OCI-LY1 (cell line): ENCODE measurements at regions not wholly inside any gene's neighbourhood (a gene's known extent, or its start where the extent isn't known, plus 50 kb on each side); places are given as distances from the start of the nearest gene placed in this dataset.

Experiments used
- H2AFZ ChIP-seq: fragments of 200-600 bp; sonication (generic), shearing (Covaris generic); 2 replicates; pipeline ENCODE4 v1.6.0; 2014; ENCODE audit warnings: antibody characterized with exemption, mild to moderate bottlenecking, low read length
- H3F3A ChIP-seq: fragments of 200-600 bp; sonication (generic), shearing (Covaris generic); 2 replicates; pipeline ENCODE4 v1.6.0; 2014; ENCODE audit warnings: mild to moderate bottlenecking, antibody characterized with exemption, low read length, moderate library complexity; ENCODE audit not compliant: insufficient read depth
- H3K27ac ChIP-seq: fragments of 200-600 bp; sonication (generic); 2 replicates; pipeline ENCODE4 v1.5.1; 2014; ENCODE audit warnings: low read length, mixed run types, mild to moderate bottlenecking, low read depth; ENCODE audit not compliant: poor library complexity, severe bottlenecking
- H3K27me3 ChIP-seq: fragments of 200-600 bp; sonication (generic); 2 replicates; pipeline ENCODE4 v1.6.0; 2014; ENCODE audit warnings: antibody characterized with exemption, mild to moderate bottlenecking, low read length, moderate library complexity; ENCODE audit not compliant: insufficient read depth
- H3K36me3 ChIP-seq: fragments of 200-600 bp; sonication (generic); 2 replicates; pipeline ENCODE4 v1.6.1; 2014; ENCODE audit warnings: mild to moderate bottlenecking, antibody characterized with exemption, low read length, moderate library complexity, mixed read lengths; ENCODE audit not compliant: insufficient read depth
- H3K4me1 ChIP-seq: fragments of 200-600 bp; sonication (generic); 2 replicates; pipeline ENCODE4 v1.5.1; 2014; ENCODE audit warnings: mild to moderate bottlenecking, low read length, moderate library complexity; ENCODE audit not compliant: insufficient read depth, severe bottlenecking
- H3K4me2 ChIP-seq: fragments of 200-600 bp; sonication (generic), shearing (Covaris generic); 2 replicates; pipeline ENCODE4 v1.6.1; 2014; ENCODE audit warnings: low read length
- H3K4me3 ChIP-seq: fragments of 200-600 bp; sonication (generic); 2 replicates; pipeline ENCODE4 v1.5.1; 2014; ENCODE audit warnings: low read length, low read depth, mild to moderate bottlenecking, mixed read lengths; ENCODE audit not compliant: poor library complexity, severe bottlenecking
- H3K79me2 ChIP-seq: fragments of 200-600 bp; shearing (Covaris generic); 2 replicates; pipeline ENCODE4 v1.6.1; 2016; ENCODE audit warnings: mixed run types, low read length, mixed read lengths; ENCODE audit not compliant: insufficient read depth
- H3K9ac ChIP-seq: fragments of 200-600 bp; sonication (generic), shearing (Covaris generic); 2 replicates; pipeline ENCODE4 v1.6.1; 2014; ENCODE audit warnings: mild to moderate bottlenecking, low read length, mixed read lengths
- H3K9me2 ChIP-seq: fragments of 200-600 bp; sonication (generic), shearing (Covaris generic); 2 replicates; pipeline ENCODE4 v1.6.1; 2014; ENCODE audit warnings: low read depth, mild to moderate bottlenecking, low read length, mixed read lengths
- H3K9me3 ChIP-seq: fragments of 200-600 bp; shearing (Covaris generic); 2 replicates; pipeline ENCODE4 v1.6.1; 2014; ENCODE audit warnings: low read length, mixed read lengths
- H4K20me1 ChIP-seq: fragments of 200-600 bp; sonication (generic), shearing (Covaris generic); 2 replicates; pipeline ENCODE4 v1.6.0; 2016; ENCODE audit warnings: mild to moderate bottlenecking, low read length; ENCODE audit not compliant: insufficient read depth
- EZH2 ChIP-seq: fragments of 200-600 bp; sonication (generic), shearing (Covaris generic); IDR thresholded peaks from 2 replicates; pipeline ENCODE4 v1.8.0; 2017; ENCODE audit warnings: borderline replicate concordance, mixed run types, mild to moderate bottlenecking, antibody characterized with exemption, low read length, moderate library complexity, mixed read lengths
- TF ChIP-seq, protein P1 (sequence below): fragments of 200-600 bp; sonication (generic), shearing (Covaris generic); IDR thresholded peaks from 2 replicates; pipeline ENCODE4 v1.5.1; 2017; ENCODE audit warnings: mild to moderate bottlenecking, antibody characterized with exemption, low read length, moderate library complexity, mixed read lengths

DNA sequence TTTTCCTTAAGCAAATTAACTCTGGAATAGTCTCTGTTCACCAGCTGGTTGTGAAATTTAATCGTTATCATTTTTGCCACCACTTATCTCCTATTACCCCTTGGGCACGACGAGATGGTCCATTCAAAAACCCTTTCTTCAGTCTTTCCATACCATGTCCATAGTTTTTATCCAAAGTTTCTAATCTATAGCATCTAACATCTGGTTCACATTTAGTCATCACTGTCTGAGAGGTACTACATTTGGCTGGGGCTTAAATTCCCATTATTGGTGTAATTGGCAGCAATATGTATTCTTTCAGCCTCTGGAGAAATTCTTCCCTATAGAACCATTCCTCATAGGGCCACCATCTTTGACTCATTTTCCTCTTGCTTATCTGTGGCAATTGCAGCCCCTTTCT, 163.5 kb downstream of the CCER1 start:
- no peaks in the 10 kb centered on the region for H3F3A ChIP-seq
- H3K27me3 ChIP-seq, result no peaks in the 10 kb centered on the region
- no peak overlapping the region for H3K4me2 ChIP-seq
- H3K4me1 ChIP-seq, result no peaks in the 10 kb centered on the region
- no peaks in the 10 kb centered on the region for H3K9me3 ChIP-seq
- TF ChIP-seq EZH2, result no peak
- TF ChIP-seq, protein P1, sequence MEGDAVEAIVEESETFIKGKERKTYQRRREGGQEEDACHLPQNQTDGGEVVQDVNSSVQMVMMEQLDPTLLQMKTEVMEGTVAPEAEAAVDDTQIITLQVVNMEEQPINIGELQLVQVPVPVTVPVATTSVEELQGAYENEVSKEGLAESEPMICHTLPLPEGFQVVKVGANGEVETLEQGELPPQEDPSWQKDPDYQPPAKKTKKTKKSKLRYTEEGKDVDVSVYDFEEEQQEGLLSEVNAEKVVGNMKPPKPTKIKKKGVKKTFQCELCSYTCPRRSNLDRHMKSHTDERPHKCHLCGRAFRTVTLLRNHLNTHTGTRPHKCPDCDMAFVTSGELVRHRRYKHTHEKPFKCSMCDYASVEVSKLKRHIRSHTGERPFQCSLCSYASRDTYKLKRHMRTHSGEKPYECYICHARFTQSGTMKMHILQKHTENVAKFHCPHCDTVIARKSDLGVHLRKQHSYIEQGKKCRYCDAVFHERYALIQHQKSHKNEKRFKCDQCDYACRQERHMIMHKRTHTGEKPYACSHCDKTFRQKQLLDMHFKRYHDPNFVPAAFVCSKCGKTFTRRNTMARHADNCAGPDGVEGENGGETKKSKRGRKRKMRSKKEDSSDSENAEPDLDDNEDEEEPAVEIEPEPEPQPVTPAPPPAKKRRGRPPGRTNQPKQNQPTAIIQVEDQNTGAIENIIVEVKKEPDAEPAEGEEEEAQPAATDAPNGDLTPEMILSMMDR, result no peak
- H3K79me2 ChIP-seq, result no peaks in the 10 kb centered on the region
- no peaks in the 10 kb centered on the region for H4K20me1 ChIP-seq
- H2AFZ ChIP-seq, result no peak overlapping the region
- H3K36me3 ChIP-seq, result no peaks in the 10 kb centered on the region
- H3K4me3 ChIP-seq, result no peak overlapping the region
- H3K9ac ChIP-seq, result no peak overlapping the region
- no peak overlapping the region for H3K27ac ChIP-seq
- no peaks in the 10 kb centered on the region for H3K9me2 ChIP-seq

DNA sequence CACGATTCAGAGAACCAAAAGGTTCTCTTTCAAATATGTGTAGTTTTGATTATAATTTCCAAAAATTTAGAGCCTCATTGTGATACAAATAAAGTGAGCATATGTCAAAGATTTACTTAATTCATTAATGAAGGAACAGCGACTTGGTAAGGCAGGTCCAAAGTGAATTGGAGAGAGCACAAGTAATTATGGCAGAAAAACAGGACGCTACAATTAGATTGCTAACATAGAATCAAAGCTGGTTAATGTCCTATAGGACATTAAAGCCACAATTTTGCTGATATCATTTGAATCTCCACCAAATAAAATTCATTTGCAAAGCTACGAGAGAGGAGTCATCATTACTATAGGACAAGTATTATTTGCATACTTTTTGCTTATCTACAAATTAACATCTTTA, 164.2 kb downstream of the CCER1 start:
- no peaks in the 10 kb centered on the region for H3K79me2 ChIP-seq
- H3K9me2 ChIP-seq, result no peaks in the 10 kb centered on the region
- H3K9me3 ChIP-seq, result no peaks in the 10 kb centered on the region
- no peak overlapping the region for H3K4me2 ChIP-seq
- no peaks in the 10 kb centered on the region for H4K20me1 ChIP-seq
- no peak overlapping the region for H3K27ac ChIP-seq
- no peaks in the 10 kb centered on the region for H3K36me3 ChIP-seq
- H3K27me3 ChIP-seq, result no peaks in the 10 kb centered on the region
- no peak overlapping the region for H3K9ac ChIP-seq
- H3K4me1 ChIP-seq, result no peaks in the 10 kb centered on the region
- no peak overlapping the region for H3K4me3 ChIP-seq
- no peak overlapping the region for H2AFZ ChIP-seq
- no peak for TF ChIP-seq EZH2
- TF ChIP-seq, protein P1, result no peak
- H3F3A ChIP-seq, result no peaks in the 10 kb centered on the region

DNA sequence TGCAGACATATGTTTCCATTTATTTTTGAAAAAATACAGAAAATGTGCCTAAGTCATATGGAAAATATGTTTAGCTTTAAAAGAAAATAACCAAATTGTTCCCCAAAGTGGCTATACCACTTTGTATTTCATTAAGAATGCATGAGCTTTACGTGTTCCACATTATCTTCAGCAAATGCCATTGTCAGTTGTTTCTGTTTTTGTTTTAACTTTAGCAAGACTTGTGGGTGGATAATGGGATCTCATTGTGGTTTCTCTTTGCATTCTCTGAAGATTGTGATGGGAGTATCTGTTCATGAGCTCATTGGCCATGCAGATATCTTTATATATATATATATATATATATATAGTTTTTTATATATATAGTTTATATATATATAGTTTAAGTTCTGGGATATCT, 181.5 kb downstream of the CCER1 start:
- H3K27ac ChIP-seq, result no peak overlapping the region
- H3K4me2 ChIP-seq, result no peak overlapping the region
- no peaks in the 10 kb centered on the region for H3K4me1 ChIP-seq
- H3K36me3 ChIP-seq, result no peaks in the 10 kb centered on the region
- no peaks in the 10 kb centered on the region for H4K20me1 ChIP-seq
- no peaks in the 10 kb centered on the region for H3F3A ChIP-seq
- no peak overlapping the region for H2AFZ ChIP-seq
- no peak for TF ChIP-seq EZH2
- TF ChIP-seq, protein P1, result no peak
- no peak overlapping the region for H3K4me3 ChIP-seq
- no peaks in the 10 kb centered on the region for H3K9me3 ChIP-seq
- no peak overlapping the region for H3K9ac ChIP-seq
- no peaks in the 10 kb centered on the region for H3K27me3 ChIP-seq
- H3K9me2 ChIP-seq, result no peaks in the 10 kb centered on the region
- no peaks in the 10 kb centered on the region for H3K79me2 ChIP-seq
